Smooth muscle cell (in vitro differentiated cells): ENCODE measurements at regions not wholly inside any gene's neighbourhood (a gene's known extent, or its start where the extent isn't known, plus 50 kb on each side); places are given as distances from the start of the nearest gene placed in this dataset.

ENCODE experiments used
- DNase-seq: peaks from one replicate; lab custom pipeline; 2025; ENCODE audit not compliant: unreplicated experiment; lab: John Stamatoyannopoulos, UW
- H2AFZ ChIP-seq: fragments of 200-600 bp; sonication (generic); 2 replicates; pipeline ENCODE4 v1.6.0; 2016; ENCODE audit warnings: antibody characterized with exemption, low read depth, mild to moderate bottlenecking
- H3F3A ChIP-seq: fragments of 200-600 bp; sonication (generic); 2 replicates; pipeline ENCODE4 v1.6.0; 2017; ENCODE audit warnings: antibody characterized with exemption, low read depth
- H3K27ac ChIP-seq: fragments of 200-600 bp; sonication (generic); 2 replicates; pipeline ENCODE4 v1.5.1; 2016; ENCODE audit warnings: low read depth, mild to moderate bottlenecking
- H3K27me3 ChIP-seq: fragments of 200-600 bp; sonication (generic); 2 replicates; pipeline ENCODE4 v1.6.1; 2016; ENCODE audit warnings: low read depth, mild to moderate bottlenecking
- H3K36me3 ChIP-seq: fragments of 200-600 bp; sonication (generic); 2 replicates; pipeline ENCODE4 v1.5.1; 2016; ENCODE audit warnings: low read depth
- H3K4me1 ChIP-seq: fragments of 200-600 bp; sonication (generic); 2 replicates; pipeline ENCODE4 v1.5.1; 2016; ENCODE audit warnings: low read depth
- H3K4me2 ChIP-seq: fragments of 200-600 bp; sonication (generic); 2 replicates; pipeline ENCODE4 v1.6.0; 2016; ENCODE audit warnings: mild to moderate bottlenecking
- H3K4me3 ChIP-seq: fragments of 200-600 bp; sonication (generic); 2 replicates; pipeline ENCODE4 v1.5.1; 2016; ENCODE audit warnings: mild to moderate bottlenecking
- H3K79me2 ChIP-seq: fragments of 200-600 bp; sonication (generic); 2 replicates; pipeline ENCODE4 v1.6.0; 2016; ENCODE audit warnings: low read depth, mild to moderate bottlenecking
- H3K9ac ChIP-seq: fragments of 200-600 bp; sonication (generic); 2 replicates; pipeline ENCODE4 v1.6.0; 2016; ENCODE audit warnings: low read depth
- H3K9me3 ChIP-seq: fragments of 200-600 bp; sonication (generic); replicated peaks from 2 replicates; pipeline ENCODE4 v1.5.1; 2016; ENCODE audit warnings: low read depth
- H4K20me1 ChIP-seq: fragments of 200-600 bp; sonication (generic); 2 replicates; pipeline ENCODE4 v1.6.0; 2016; ENCODE audit warnings: low read depth
- CTCF ChIP-seq: fragments of 200-600 bp; sonication (generic); IDR thresholded peaks from 2 replicates; pipeline ENCODE4 v1.5.1; 2017; ENCODE audit warnings: borderline replicate concordance, mild to moderate bottlenecking, antibody characterized with exemption; ENCODE audit not compliant: insufficient read depth, poor library complexity, severe bottlenecking
- WGBS: methylation state at CpG from one replicate; pipeline ENCODE4 v1.1.7; 2016; ENCODE audit warnings: low lambda C conversion rate; 5-methylcytosine and 5-hydroxymethylcytosine counted together

GRCh38 chr2:15771124-15771523 lies 169.2 kb upstream of the MYCN start:
- WGBS, result 93% methylated on average over 7 of the region's 7 CpGs
- no peak overlapping the region for H3K4me3 ChIP-seq
- H3K9ac ChIP-seq, result no peak overlapping the region
- no peak overlapping the region for H2AFZ ChIP-seq
- no peaks in the 10 kb centered on the region for H3K9me3 ChIP-seq
- H3F3A ChIP-seq, result no peaks in the 10 kb centered on the region
- no peak for TF ChIP-seq CTCF
- H3K4me1 ChIP-seq, result peaks cover 11% of the 10 kb centered on the region
- H3K79me2 ChIP-seq, result no peaks in the 10 kb centered on the region
- DNase-seq, result no peak
- no peaks in the 10 kb centered on the region for H4K20me1 ChIP-seq
- no peaks in the 10 kb centered on the region for H3K36me3 ChIP-seq
- H3K27ac ChIP-seq, result no peak overlapping the region
- H3K27me3 ChIP-seq, result no peaks in the 10 kb centered on the region
- H3K4me2 ChIP-seq, result no peak overlapping the region

GRCh38 chr2:15772086-15772595 lies 168.2 kb upstream of the MYCN start:
- Histone ChIP-seq H3K4me3 (no peak overlapping the region), H3F3A (no peaks in the 10 kb centered on the region), H3K4me2 (no peak overlapping the region), H3K4me1 (peaks cover 11% of the 10 kb centered on the region), H3K27me3 (no peaks in the 10 kb centered on the region), H2AFZ (no peak overlapping the region), H4K20me1 (no peaks in the 10 kb centered on the region), H3K27ac (no peak overlapping the region), H3K9me3 (no peaks in the 10 kb centered on the region), H3K79me2 (no peaks in the 10 kb centered on the region), H3K9ac (no peak overlapping the region), H3K36me3 (no peaks in the 10 kb centered on the region)
- WGBS, result 93% methylated on average over 10 of the region's 10 CpGs
- DNase-seq, result no peak
- TF ChIP-seq CTCF, result no peak

- H4K20me1 ChIP-seq, result no peaks in the 10 kb centered on the region
- no peaks in the 10 kb centered on the region for H3K9me3 ChIP-seq
- no peaks in the 10 kb centered on the region for H3K79me2 ChIP-seq
- no peaks in the 10 kb centered on the region for H3F3A ChIP-seq
- no peak overlapping the region for H3K9ac ChIP-seq
- no peak for TF ChIP-seq CTCF
- DNase-seq, result no peak
- 89% methylated on average over 5 of the region's 5 CpGs for WGBS
- peaks cover 11% of the 10 kb centered on the region for H3K4me1 ChIP-seq
- no peaks in the 10 kb centered on the region for H3K36me3 ChIP-seq
- H3K4me2 ChIP-seq, result no peak overlapping the region
- H3K4me3 ChIP-seq, result no peak overlapping the region
- H2AFZ ChIP-seq, result no peak overlapping the region
- H3K27me3 ChIP-seq, result no peaks in the 10 kb centered on the region
- no peak overlapping the region for H3K27ac ChIP-seq
Observed at GRCh38 chr2:15772681-15773080, 167.7 kb upstream of the MYCN start.

- Histone ChIP-seq H4K20me1 (no peaks in the 10 kb centered on the region), H3K27me3 (no peaks in the 10 kb centered on the region), H3K36me3 (no peaks in the 10 kb centered on the region), H3F3A (no peaks in the 10 kb centered on the region), H3K4me3 (no peak overlapping the region), H3K9me3 (no peaks in the 10 kb centered on the region), H3K4me1 (peaks cover 9% of the 10 kb centered on the region), H3K9ac (no peak overlapping the region), H2AFZ (no peak overlapping the region), H3K27ac (no peak overlapping the region), H3K4me2 (no peak overlapping the region), H3K79me2 (no peaks in the 10 kb centered on the region)
- 91% methylated on average over 8 of the region's 8 CpGs for WGBS
- no peak for DNase-seq
- no peak for TF ChIP-seq CTCF
Observed at GRCh38 chr2:15773204-15773603, 167.1 kb upstream of the MYCN start.
